MM.1S (cell line): ENCODE measurements at regions not wholly inside any gene's neighbourhood (a gene's known extent, or its start where the extent isn't known, plus 50 kb on each side); places are given as distances from the start of the nearest gene placed in this dataset.

Experiments
- DNase-seq: peaks from one replicate; pipeline ENCODE4 v3.0.0-alpha.2; 2015
- H2AFZ ChIP-seq: fragments of 300-600 bp; sonication (generic); 2 replicates; pipeline ENCODE4 v1.6.0; 2016; ENCODE audit warnings: antibody characterized with exemption, low read length
- H3F3A ChIP-seq: fragments of 300-600 bp; sonication (generic); 2 replicates; pipeline ENCODE4 v1.6.1; 2016; ENCODE audit warnings: mild to moderate bottlenecking, antibody characterized with exemption, low read length, moderate library complexity, mixed read lengths; ENCODE audit not compliant: insufficient read depth
- H3K27ac ChIP-seq: fragments of 300-600 bp; sonication (generic); 2 replicates; pipeline ENCODE4 v1.5.1; 2016; ENCODE audit warnings: mild to moderate bottlenecking, low read length
- H3K27me3 ChIP-seq: fragments of 300-600 bp; sonication (generic); replicated peaks from 2 replicates; pipeline ENCODE4 v1.6.0; 2016; ENCODE audit warnings: low read length; ENCODE audit not compliant: insufficient read depth
- H3K36me3 ChIP-seq: fragments of 300-600 bp; sonication (generic); replicated peaks from 2 replicates; pipeline ENCODE4 v1.6.1; 2016; ENCODE audit warnings: mild to moderate bottlenecking, low read length, mixed read lengths; ENCODE audit not compliant: insufficient read depth
- H3K4me1 ChIP-seq: fragments of 300-600 bp; sonication (generic); 2 replicates; pipeline ENCODE4 v1.6.1; 2016; ENCODE audit warnings: low read length, mixed read lengths
- H3K4me2 ChIP-seq: fragments of 300-600 bp; sonication (generic); 2 replicates; pipeline ENCODE4 v1.6.0; 2016; ENCODE audit warnings: low read depth, low read length
- H3K4me3 ChIP-seq: fragments of 300-600 bp; sonication (generic); 2 replicates; pipeline ENCODE4 v1.5.1; 2016; ENCODE audit warnings: low read length, mixed read lengths
- H3K79me2 ChIP-seq: fragments of 300-600 bp; sonication (generic); 2 replicates; pipeline ENCODE4 v1.6.1; 2016; ENCODE audit warnings: mixed run types, low read length, mixed read lengths
- H3K9ac ChIP-seq: fragments of 300-600 bp; sonication (generic); 2 replicates; pipeline ENCODE4 v1.6.1; 2016; ENCODE audit warnings: low read length, mixed read lengths
- H3K9me2 ChIP-seq: fragments of 300-600 bp; sonication (generic); replicated peaks from 2 replicates; pipeline ENCODE4 v1.6.1; 2016; ENCODE audit warnings: mild to moderate bottlenecking, low read length, mixed read lengths; ENCODE audit not compliant: insufficient read depth
- H3K9me3 ChIP-seq: fragments of 300-600 bp; sonication (generic); replicated peaks from 2 replicates; pipeline ENCODE4 v1.6.1; 2016; ENCODE audit warnings: mild to moderate bottlenecking, low read length, mixed read lengths; ENCODE audit not compliant: insufficient read depth
- H4K20me1 ChIP-seq: fragments of 300-600 bp; sonication (generic); 2 replicates; pipeline ENCODE4 v1.6.1; 2016; ENCODE audit warnings: mild to moderate bottlenecking, low read length, moderate library complexity, mixed read lengths; ENCODE audit not compliant: insufficient read depth
- CTCF ChIP-seq: fragments of 300-600 bp; sonication (generic); IDR thresholded peaks from 2 replicates; pipeline ENCODE4 v1.5.1; 2016; ENCODE audit warnings: antibody characterized with exemption, low read length, mixed read lengths
- EZH2 ChIP-seq: fragments of 300-600 bp; sonication (generic); optimal IDR thresholded peaks from 2 replicates; pipeline ENCODE3; 2017; ENCODE audit warnings: low read depth, mild to moderate bottlenecking, antibody characterized with exemption, low read length, mixed read lengths
- EZH2phosphoT487 ChIP-seq: fragments of 300-600 bp; sonication (generic); IDR thresholded peaks from 2 replicates; pipeline ENCODE4 v1.6.1; 2018; ENCODE audit warnings: antibody characterized with exemption, low read length

GRCh38 chr1:240709676-240710075 lies 97.7 kb upstream of the GREM2 start:
- H3K9me3 ChIP-seq: no peaks in the 10 kb centered on the region
- no peaks in the 10 kb centered on the region for H3F3A ChIP-seq
- no peaks in the 10 kb centered on the region for H3K4me1 ChIP-seq
- H3K79me2 ChIP-seq: no peaks in the 10 kb centered on the region
- TF ChIP-seq CTCF (no peak), EZH2phosphoT487 (no peak), EZH2 (no peak)
- no peak overlapping the region for H3K4me2 ChIP-seq
- H3K27ac ChIP-seq: no peak overlapping the region
- no peaks in the 10 kb centered on the region for H3K27me3 ChIP-seq
- no peak overlapping the region for H3K9ac ChIP-seq
- H4K20me1 ChIP-seq: no peaks in the 10 kb centered on the region
- H3K36me3 ChIP-seq: no peaks in the 10 kb centered on the region
- no peak overlapping the region for H3K4me3 ChIP-seq
- H3K9me2 ChIP-seq: no peaks in the 10 kb centered on the region
- H2AFZ ChIP-seq: no peak overlapping the region
- no peak for DNase-seq

- no peaks in the 10 kb centered on the region for H3K36me3 ChIP-seq
- H3K9me3 ChIP-seq: no peaks in the 10 kb centered on the region
- H3K9me2 ChIP-seq: no peaks in the 10 kb centered on the region
- H3F3A ChIP-seq: no peaks in the 10 kb centered on the region
- no peaks in the 10 kb centered on the region for H3K27me3 ChIP-seq
- no peak for DNase-seq
- H4K20me1 ChIP-seq: no peaks in the 10 kb centered on the region
- no peak overlapping the region for H3K9ac ChIP-seq
- no peak overlapping the region for H3K4me2 ChIP-seq
- H3K79me2 ChIP-seq: no peaks in the 10 kb centered on the region
- H2AFZ ChIP-seq: no peak overlapping the region
- H3K4me3 ChIP-seq: no peak overlapping the region
- no peak for TF ChIP-seq EZH2phosphoT487
- no peak overlapping the region for H3K27ac ChIP-seq
- no peaks in the 10 kb centered on the region for H3K4me1 ChIP-seq
Observed at GRCh38 chr1:240706150-240706935, 94.4 kb upstream of the GREM2 start.

GRCh38 chr1:240705579-240705978 lies 93.6 kb upstream of the GREM2 start:
- Histone ChIP-seq H3K79me2 (no peaks in the 10 kb centered on the region), H3F3A (no peaks in the 10 kb centered on the region), H2AFZ (no peak overlapping the region), H3K27ac (no peak overlapping the region), H3K9me3 (no peaks in the 10 kb centered on the region), H3K4me1 (no peaks in the 10 kb centered on the region), H3K9ac (no peak overlapping the region), H3K27me3 (no peaks in the 10 kb centered on the region), H3K9me2 (no peaks in the 10 kb centered on the region), H3K36me3 (no peaks in the 10 kb centered on the region), H4K20me1 (no peaks in the 10 kb centered on the region), H3K4me3 (no peak overlapping the region), H3K4me2 (no peak overlapping the region)
- TF ChIP-seq CTCF (no peak), EZH2 (no peak), EZH2phosphoT487 (no peak)
- DNase-seq: no peak

GRCh38 chr1:240701412-240701811 lies 89.5 kb upstream of the GREM2 start:
- no peak for DNase-seq
- H3K4me2 ChIP-seq: no peak overlapping the region
- TF ChIP-seq EZH2: no peak
- TF ChIP-seq EZH2phosphoT487: no peak
- TF ChIP-seq CTCF: no peak

More at GRCh38 chr1:240701412-240701811, 89.5 kb upstream of the GREM2 start:
- H2AFZ ChIP-seq: no peak overlapping the region
- H3K79me2 ChIP-seq: no peaks in the 10 kb centered on the region
- H3K36me3 ChIP-seq: no peaks in the 10 kb centered on the region
- H3K9me2 ChIP-seq: no peaks in the 10 kb centered on the region
- H3K4me3 ChIP-seq: no peak overlapping the region
- H3K27me3 ChIP-seq: no peaks in the 10 kb centered on the region
- H3K4me1 ChIP-seq: no peaks in the 10 kb centered on the region
- H3F3A ChIP-seq: no peaks in the 10 kb centered on the region
- H3K9me3 ChIP-seq: no peaks in the 10 kb centered on the region
- no peaks in the 10 kb centered on the region for H4K20me1 ChIP-seq
- H3K27ac ChIP-seq: no peak overlapping the region
- no peak overlapping the region for H3K9ac ChIP-seq
